HEK293T (cell line): ENCODE measurements at regions not wholly inside any gene's neighbourhood (a gene's known extent, or its start where the extent isn't known, plus 50 kb on each side); places are given as distances from the start of the nearest gene placed in this dataset.

Experiments used
- CTCF ChIA-PET: fragments of 350-600 bp; formaldehyde crosslinking; extraction: SDS; loops from one replicate; lab custom pipeline; 2021; ENCODE audit warnings: antibody characterized with exemption, inconsistent platforms; lab: Yijun Ruan, JAX
- POLR2A ChIA-PET: fragments of 350-600 bp; formaldehyde crosslinking; extraction: SDS; loops from one replicate; lab custom pipeline; 2020; ENCODE audit warnings: antibody characterized with exemption, inconsistent platforms; lab: Yijun Ruan, JAX
- DNase-seq: peaks from one replicate; pipeline ENCODE4 v3.0.0; 2012; ENCODE audit warnings: mixed read lengths; ENCODE audit errors: extremely low spot score
- ARNT ChIP-seq: fragments of 450-650 bp; IDR thresholded peaks from 2 replicates; pipeline ENCODE4 v1.6.1; 2017; ENCODE audit warnings: mild to moderate bottlenecking
- BHLHE40 ChIP-seq: fragments of 450-650 bp; IDR thresholded peaks from 2 replicates; pipeline ENCODE4 v1.6.1; 2016; ENCODE audit warnings: mild to moderate bottlenecking, moderate library complexity, borderline replicate concordance
- CTBP1 ChIP-seq: fragments of 450-650 bp; IDR thresholded peaks from 2 replicates; pipeline ENCODE4 v1.6.1; 2016; ENCODE audit warnings: borderline replicate concordance
- ELF4 ChIP-seq: fragments of 450-650 bp; IDR thresholded peaks from 2 replicates; pipeline ENCODE4 v1.6.1; 2017; ENCODE audit warnings: antibody characterized with exemption
- FOXA1 ChIP-seq: fragments of 450-650 bp; IDR thresholded peaks from 2 replicates; pipeline ENCODE4 v1.6.1; 2016; ENCODE audit warnings: mild to moderate bottlenecking
- FOXK2 ChIP-seq: fragments of 450-650 bp; IDR thresholded peaks from 2 replicates; pipeline ENCODE4 v1.6.1; 2016; ENCODE audit warnings: mild to moderate bottlenecking
- FOXM1 ChIP-seq: fragments of 450-650 bp; IDR thresholded peaks from 2 replicates; pipeline ENCODE4 v1.6.1; 2017; ENCODE audit warnings: mild to moderate bottlenecking, borderline replicate concordance
- HDGF ChIP-seq: fragments of 450-650 bp; IDR thresholded peaks from 2 replicates; pipeline ENCODE4 v1.6.1; 2017; ENCODE audit warnings: antibody characterized with exemption, borderline replicate concordance
- L3MBTL2 ChIP-seq: fragments of 450-650 bp; conservative IDR thresholded peaks from 2 replicates; pipeline ENCODE4 v1.6.1; 2016; ENCODE audit warnings: mild to moderate bottlenecking
- LEF1 ChIP-seq: fragments of 450-650 bp; IDR thresholded peaks from 2 replicates; pipeline ENCODE4 v1.6.1; 2017; ENCODE audit warnings: mild to moderate bottlenecking, borderline replicate concordance
- NFRKB ChIP-seq: fragments of 450-650 bp; IDR thresholded peaks from 2 replicates; pipeline ENCODE4 v1.6.1; 2016; ENCODE audit warnings: mild to moderate bottlenecking, moderate library complexity
- SP1 ChIP-seq: fragments of 450-650 bp; IDR thresholded peaks from 2 replicates; pipeline ENCODE4 v1.6.1; 2017
- SUZ12 ChIP-seq: fragments of 450-650 bp; IDR thresholded peaks from 2 replicates; pipeline ENCODE4 v1.6.1; 2016; ENCODE audit warnings: mild to moderate bottlenecking
- TARDBP ChIP-seq: fragments of 450-650 bp; IDR thresholded peaks from 2 replicates; pipeline ENCODE4 v1.6.1; 2016
- ZNF384 ChIP-seq: fragments of 450-650 bp; IDR thresholded peaks from 2 replicates; pipeline ENCODE4 v1.6.1; 2016
- TF ChIP-seq, protein P1 (sequence below): fragments of 450-650 bp; IDR thresholded peaks from 2 replicates; pipeline ENCODE4 v1.6.1; 2016

DNA sequence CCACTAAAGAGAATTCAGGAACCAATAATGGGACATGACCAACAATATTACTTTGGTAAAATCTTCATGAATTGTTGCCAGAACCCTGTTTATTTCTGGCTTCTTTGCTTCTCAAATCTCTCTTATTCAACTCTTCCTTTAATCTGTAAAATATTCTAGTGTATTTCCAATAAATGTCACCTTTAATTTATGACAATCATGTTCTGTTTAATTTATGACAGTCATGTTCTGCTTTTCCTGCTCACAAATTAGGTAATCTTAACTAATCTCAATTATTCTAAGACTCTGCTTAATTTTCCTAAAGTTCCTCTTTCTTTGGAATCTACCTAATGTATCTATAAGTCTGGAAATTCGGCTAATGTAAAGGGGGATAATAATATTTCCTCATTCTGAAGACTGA lies 847.6 kb upstream of the KLHL1 start:
- CTCF ChIA-PET, result no interaction called here
- no peak for DNase-seq
- POLR2A ChIA-PET, result no interaction called here
- no peak for TF ChIP-seq CTBP1
- TF ChIP-seq, protein P1, sequence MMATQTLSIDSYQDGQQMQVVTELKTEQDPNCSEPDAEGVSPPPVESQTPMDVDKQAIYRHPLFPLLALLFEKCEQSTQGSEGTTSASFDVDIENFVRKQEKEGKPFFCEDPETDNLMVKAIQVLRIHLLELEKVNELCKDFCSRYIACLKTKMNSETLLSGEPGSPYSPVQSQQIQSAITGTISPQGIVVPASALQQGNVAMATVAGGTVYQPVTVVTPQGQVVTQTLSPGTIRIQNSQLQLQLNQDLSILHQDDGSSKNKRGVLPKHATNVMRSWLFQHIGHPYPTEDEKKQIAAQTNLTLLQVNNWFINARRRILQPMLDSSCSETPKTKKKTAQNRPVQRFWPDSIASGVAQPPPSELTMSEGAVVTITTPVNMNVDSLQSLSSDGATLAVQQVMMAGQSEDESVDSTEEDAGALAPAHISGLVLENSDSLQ, result peak; percentile 63

DNA sequence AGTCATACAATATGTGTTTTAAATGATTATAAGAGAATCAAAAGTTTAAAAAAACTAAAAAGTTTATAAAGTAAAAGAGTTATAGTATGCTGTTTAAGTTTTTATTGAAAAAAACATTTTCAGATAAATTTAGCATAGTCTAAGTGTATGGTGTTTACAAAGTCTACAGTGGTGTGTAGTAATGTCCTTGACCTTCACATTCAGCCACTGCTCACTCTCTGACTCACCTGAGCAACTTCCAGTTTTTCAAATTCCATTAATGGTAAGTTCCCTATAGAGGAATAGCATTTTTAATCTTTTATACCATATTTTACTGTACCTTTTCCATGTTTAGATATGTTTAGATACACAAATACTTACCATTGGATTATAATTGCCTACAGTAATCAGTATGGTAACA lies 842.4 kb upstream of the KLHL1 start:
- ChIA-PET POLR2A (no interaction called here), CTCF (no interaction called here)
- TF ChIP-seq, protein P1, result no peak
- no peak for TF ChIP-seq FOXA1
- TF ChIP-seq SP1, result no peak
- no peak for TF ChIP-seq LEF1
- no peak for TF ChIP-seq CTBP1
- TF ChIP-seq NFRKB, result no peak
- TF ChIP-seq ZNF384, result no peak
- TF ChIP-seq L3MBTL2, result no peak
- no peak for TF ChIP-seq HDGF
- no peak for TF ChIP-seq ARNT
- no peak for TF ChIP-seq FOXM1
- TF ChIP-seq BHLHE40, result no peak
- TF ChIP-seq ELF4, result no peak
- TF ChIP-seq TARDBP, result no peak
- TF ChIP-seq FOXK2, result no peak
- no peak for TF ChIP-seq SUZ12
- no peak for DNase-seq

DNA sequence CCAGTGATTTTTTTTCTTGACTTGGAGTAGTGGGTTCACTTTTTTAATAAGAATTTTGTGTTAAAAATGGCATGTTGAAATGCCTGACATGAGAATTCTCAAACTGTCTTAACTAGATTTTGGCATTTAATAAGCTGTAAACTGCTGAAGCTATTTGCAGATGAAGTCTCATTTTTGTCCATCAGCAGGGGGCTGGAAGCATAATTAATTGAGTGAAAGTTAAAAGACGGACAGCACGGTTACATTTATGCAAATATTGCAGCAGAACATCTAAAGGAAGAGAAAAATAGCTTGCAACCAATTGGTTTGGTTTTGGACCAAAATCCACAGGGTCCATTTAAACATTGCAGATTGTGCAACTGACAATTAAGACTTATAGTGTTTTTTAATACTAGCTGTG lies 837.3 kb upstream of the KLHL1 start:
- ChIA-PET CTCF (interaction anchor here (1.1 to 1.8 kb wide), 2 partner anchors 13 to 18 kb away, joined by 4 read pairs; no protein-coding TSS in a partner anchor), POLR2A (interaction anchor here (1.0 kb wide), 1 partner anchor 135 kb away, joined by 3 read pairs; no protein-coding TSS in a partner anchor)
- no peak for DNase-seq
- TF ChIP-seq SP1, result no peak
- no peak for TF ChIP-seq FOXM1
- no peak for TF ChIP-seq TARDBP
- TF ChIP-seq ARNT, result no peak
- no peak for TF ChIP-seq L3MBTL2
- no peak for TF ChIP-seq BHLHE40
- no peak for TF ChIP-seq CTBP1
- TF ChIP-seq LEF1, result no peak
- TF ChIP-seq, protein P1, result no peak
- TF ChIP-seq ZNF384, result no peak
- TF ChIP-seq ELF4, result no peak
- TF ChIP-seq FOXK2, result no peak
- TF ChIP-seq NFRKB, result no peak
- no peak for TF ChIP-seq SUZ12
- TF ChIP-seq FOXA1, result no peak
- no peak for TF ChIP-seq HDGF

DNA sequence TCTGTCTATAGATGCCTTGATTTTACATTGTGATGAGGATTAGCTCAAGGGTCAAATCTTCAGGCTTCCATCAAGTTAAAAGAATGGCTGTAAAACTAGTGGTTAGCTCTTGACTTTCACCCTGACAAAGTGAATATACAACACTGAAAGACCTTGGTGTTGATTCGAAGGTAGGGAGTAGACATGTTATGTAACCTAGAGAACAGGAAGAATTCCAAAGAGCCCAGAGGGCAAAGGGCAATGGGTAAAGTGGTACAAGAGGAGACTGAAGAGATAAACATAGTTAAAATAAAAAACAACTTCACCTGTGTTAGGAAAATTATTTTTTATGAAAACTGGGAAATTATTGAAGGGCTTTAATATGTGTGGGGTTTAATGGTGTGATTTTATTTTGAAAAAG lies 833.2 kb upstream of the KLHL1 start:
- CTCF ChIA-PET, result no interaction called here
- POLR2A ChIA-PET, result no interaction called here
- no peak for DNase-seq
- TF ChIP-seq NFRKB, result no peak
- no peak for TF ChIP-seq ZNF384
- no peak for TF ChIP-seq L3MBTL2
- no peak for TF ChIP-seq FOXA1
- TF ChIP-seq, protein P1, result no peak
- TF ChIP-seq FOXK2, result no peak
- TF ChIP-seq TARDBP, result no peak
- TF ChIP-seq CTBP1, result no peak
- TF ChIP-seq SP1, result no peak
- no peak for TF ChIP-seq SUZ12
- TF ChIP-seq FOXM1, result no peak
- TF ChIP-seq BHLHE40, result no peak
- TF ChIP-seq ARNT, result no peak
- no peak for TF ChIP-seq LEF1

DNA sequence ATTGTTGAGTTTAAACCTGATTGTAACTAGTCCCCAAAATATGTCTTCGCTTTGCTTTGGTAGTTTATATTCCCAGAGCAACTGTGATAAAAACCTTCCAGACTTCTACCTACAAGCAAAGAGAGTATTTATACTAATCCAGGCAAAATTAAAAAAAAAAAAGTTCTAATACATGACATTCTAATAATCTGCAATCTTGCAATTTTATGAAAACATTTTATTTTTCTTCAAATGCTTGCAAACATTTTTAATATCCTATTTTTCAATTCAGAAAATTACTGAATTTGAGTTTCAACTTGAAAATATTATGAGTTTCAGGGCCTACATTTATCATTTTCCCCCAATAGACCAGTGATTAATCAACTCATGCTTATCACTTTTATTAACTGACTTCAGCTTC lies 830.2 kb upstream of the KLHL1 start:
- no peak for DNase-seq
- CTCF ChIA-PET, result no interaction called here
- POLR2A ChIA-PET, result no interaction called here
- TF ChIP-seq SUZ12 (no peak), L3MBTL2 (no peak)

DNA sequence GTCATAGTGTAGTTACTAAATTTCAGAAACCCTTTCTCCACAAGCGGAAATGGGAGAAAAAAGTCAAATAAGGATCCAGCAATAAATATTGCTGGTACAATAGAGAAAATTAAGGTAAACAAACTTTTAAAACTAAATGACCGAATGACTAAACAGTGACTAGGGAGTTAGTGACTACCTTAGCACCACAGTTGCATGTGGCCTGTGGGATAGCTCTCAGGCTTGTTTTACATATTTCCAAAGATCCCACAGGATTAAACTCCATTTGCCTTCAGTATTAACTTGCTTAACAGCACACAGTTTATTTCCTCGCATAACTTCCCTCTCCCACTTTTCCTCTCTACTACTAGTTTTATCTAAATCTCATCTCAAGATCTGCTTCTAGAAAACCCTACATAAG lies 824.3 kb upstream of the KLHL1 start:
- TF ChIP-seq FOXK2 (no peak), FOXA1 (no peak), ARNT (no peak), SP1 (no peak), HDGF (no peak), CTBP1 (no peak), FOXM1 (no peak), BHLHE40 (no peak), ELF4 (no peak), TARDBP (no peak), NFRKB (no peak), LEF1 (no peak), SUZ12 (no peak), ZNF384 (no peak), L3MBTL2 (no peak)
- TF ChIP-seq, protein P1, result no peak
- POLR2A ChIA-PET, result no interaction called here
- CTCF ChIA-PET, result no interaction called here
- DNase-seq, result no peak
